Upper lobe of left lung (tissue), 4 donors: ENCODE measurements at regions not wholly inside any gene's neighbourhood (a gene's known extent, or its start where the extent isn't known, plus 50 kb on each side); places are given as distances from the start of the nearest gene placed in this dataset.

Experiments
- CTCF ChIP-seq, 6 experiments: fragments of 450-650 bp in 4 of 6; fragments of 200-600 bp in 2 of 6; sonication (generic) in 2 of 6; IDR thresholded peaks; one replicate each; pipeline ENCODE4 v1.5.1; 2016 to 2019; ENCODE audit warnings: antibody characterized with exemption in 6 of 6
- EP300 ChIP-seq, 4 donors: sonication (generic); formaldehyde crosslinking; IDR thresholded peaks; one replicate each; pipeline ENCODE4 v1.5.1; 2017; ENCODE audit warnings: antibody characterized with exemption in 4 of 4, control low read depth in 2 of 4
- POLR2A ChIP-seq, 4 donors: fragments of 450-650 bp; IDR thresholded peaks; one replicate each; pipeline ENCODE4 v1.5.1; 2016 to 2017; ENCODE audit warnings: antibody characterized with exemption in 4 of 4, mild to moderate bottlenecking in 2 of 4

GRCh38 chr7:115635876-115636275 lies 394.7 kb downstream of the TFEC start:
- TF ChIP-seq CTCF (IDR thresholded peaks at IDR 0.05): no peak
- TF ChIP-seq POLR2A (IDR thresholded peaks at IDR 0.05): no peak
- no peak for TF ChIP-seq EP300 (IDR thresholded peaks at IDR 0.05)
